Hepatocyte (in vitro differentiated cells): ENCODE measurements at regions not wholly inside any gene's neighbourhood (a gene's known extent, or its start where the extent isn't known, plus 50 kb on each side); places are given as distances from the start of the nearest gene placed in this dataset.

Experiments
- EZH2 ChIP-seq: fragments of 200-600 bp; sonication (generic); IDR thresholded peaks from 2 replicates; pipeline ENCODE4 v1.6.1; 2016; ENCODE audit warnings: antibody characterized with exemption, mild to moderate bottlenecking, borderline replicate concordance
- EZH2phosphoT487 ChIP-seq: fragments of 200-600 bp; sonication (generic); IDR thresholded peaks from one replicate; pipeline ENCODE4 v1.6.1; 2018; ENCODE audit warnings: antibody characterized with exemption, mild to moderate bottlenecking, low read depth, moderate library complexity; ENCODE audit not compliant: unreplicated experiment, severe bottlenecking
- TF ChIP-seq, protein P1 (sequence below): fragments of 200-600 bp; sonication (generic); IDR thresholded peaks from 2 replicates; pipeline ENCODE4 v1.5.1; 2016; ENCODE audit warnings: antibody characterized with exemption, mild to moderate bottlenecking; ENCODE audit not compliant: poor library complexity

- TF ChIP-seq, protein P1, sequence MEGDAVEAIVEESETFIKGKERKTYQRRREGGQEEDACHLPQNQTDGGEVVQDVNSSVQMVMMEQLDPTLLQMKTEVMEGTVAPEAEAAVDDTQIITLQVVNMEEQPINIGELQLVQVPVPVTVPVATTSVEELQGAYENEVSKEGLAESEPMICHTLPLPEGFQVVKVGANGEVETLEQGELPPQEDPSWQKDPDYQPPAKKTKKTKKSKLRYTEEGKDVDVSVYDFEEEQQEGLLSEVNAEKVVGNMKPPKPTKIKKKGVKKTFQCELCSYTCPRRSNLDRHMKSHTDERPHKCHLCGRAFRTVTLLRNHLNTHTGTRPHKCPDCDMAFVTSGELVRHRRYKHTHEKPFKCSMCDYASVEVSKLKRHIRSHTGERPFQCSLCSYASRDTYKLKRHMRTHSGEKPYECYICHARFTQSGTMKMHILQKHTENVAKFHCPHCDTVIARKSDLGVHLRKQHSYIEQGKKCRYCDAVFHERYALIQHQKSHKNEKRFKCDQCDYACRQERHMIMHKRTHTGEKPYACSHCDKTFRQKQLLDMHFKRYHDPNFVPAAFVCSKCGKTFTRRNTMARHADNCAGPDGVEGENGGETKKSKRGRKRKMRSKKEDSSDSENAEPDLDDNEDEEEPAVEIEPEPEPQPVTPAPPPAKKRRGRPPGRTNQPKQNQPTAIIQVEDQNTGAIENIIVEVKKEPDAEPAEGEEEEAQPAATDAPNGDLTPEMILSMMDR, result no peak
- TF ChIP-seq EZH2 (no peak), EZH2phosphoT487 (no peak)
Observed at GRCh38 chr10:78467496-78468106, 433.9 kb downstream of the RPS24 start.
